ENCODE measurements at regions not wholly inside any gene's neighbourhood (a gene's known extent, or its start where the extent isn't known, plus 50 kb on each side); places are given as distances from the start of the nearest gene placed in this dataset.

- TF ChIP-seq POLR2A (IDR thresholded peaks at IDR 0.05) (no peak), CTCF (IDR thresholded peaks at IDR 0.05) (no peak)
Observed at GRCh38 chr22:34281738-34282137, 361.5 kb upstream of the LARGE1 start.

Data from testis (tissue), 2 donors.